Prostate gland (tissue), 2 donors: ENCODE measurements at regions not wholly inside any gene's neighbourhood (a gene's known extent, or its start where the extent isn't known, plus 50 kb on each side); places are given as distances from the start of the nearest gene placed in this dataset.

Experiments used
- POLR2AphosphoS5 ChIP-seq: sonication (generic); formaldehyde crosslinking; IDR thresholded peaks from one replicate; pipeline ENCODE4 v1.6.1; 2017; ENCODE audit warnings: antibody characterized with exemption
- TF ChIP-seq, protein P1 (sequence below), 4 experiments: fragments of 200-600 bp in 2 of 4; fragments of 450-650 bp in 2 of 4; sonication (generic) in 2 of 4; IDR thresholded peaks; 1 replicate in 3 of 4; 2 replicates in 1 of 4; pipeline ENCODE4 v1.5.1; 2016 to 2019; ENCODE audit warnings: antibody characterized with exemption in 4 of 4, mild to moderate bottlenecking in 2 of 4, moderate library complexity in 2 of 4

DNA sequence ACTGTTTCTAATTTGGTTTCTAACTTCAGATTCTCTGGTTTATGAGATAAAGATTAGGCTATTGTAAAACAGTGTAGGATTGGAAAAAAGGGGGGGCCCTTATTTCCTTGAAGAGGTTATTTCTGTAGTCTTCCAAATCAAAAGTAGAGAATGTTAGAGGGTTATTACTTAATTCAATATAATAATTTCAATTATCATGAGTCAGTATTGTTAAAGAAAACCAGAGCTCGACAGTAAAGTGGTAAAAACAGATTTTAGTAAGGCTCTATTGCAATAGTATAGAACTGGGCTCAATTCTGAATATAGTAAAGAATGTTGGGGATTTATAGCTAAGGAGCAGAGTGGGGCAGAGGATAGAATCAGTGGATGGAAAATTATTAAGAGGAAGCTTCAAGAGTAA is 140.0 kb downstream of the TANC2 start:
- TF ChIP-seq, protein P1, sequence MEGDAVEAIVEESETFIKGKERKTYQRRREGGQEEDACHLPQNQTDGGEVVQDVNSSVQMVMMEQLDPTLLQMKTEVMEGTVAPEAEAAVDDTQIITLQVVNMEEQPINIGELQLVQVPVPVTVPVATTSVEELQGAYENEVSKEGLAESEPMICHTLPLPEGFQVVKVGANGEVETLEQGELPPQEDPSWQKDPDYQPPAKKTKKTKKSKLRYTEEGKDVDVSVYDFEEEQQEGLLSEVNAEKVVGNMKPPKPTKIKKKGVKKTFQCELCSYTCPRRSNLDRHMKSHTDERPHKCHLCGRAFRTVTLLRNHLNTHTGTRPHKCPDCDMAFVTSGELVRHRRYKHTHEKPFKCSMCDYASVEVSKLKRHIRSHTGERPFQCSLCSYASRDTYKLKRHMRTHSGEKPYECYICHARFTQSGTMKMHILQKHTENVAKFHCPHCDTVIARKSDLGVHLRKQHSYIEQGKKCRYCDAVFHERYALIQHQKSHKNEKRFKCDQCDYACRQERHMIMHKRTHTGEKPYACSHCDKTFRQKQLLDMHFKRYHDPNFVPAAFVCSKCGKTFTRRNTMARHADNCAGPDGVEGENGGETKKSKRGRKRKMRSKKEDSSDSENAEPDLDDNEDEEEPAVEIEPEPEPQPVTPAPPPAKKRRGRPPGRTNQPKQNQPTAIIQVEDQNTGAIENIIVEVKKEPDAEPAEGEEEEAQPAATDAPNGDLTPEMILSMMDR (IDR thresholded peaks at IDR 0.05) = no peak
- no peak for TF ChIP-seq POLR2AphosphoS5
